Pancreas (tissue), 10 donors: ENCODE measurements at regions not wholly inside any gene's neighbourhood (a gene's known extent, or its start where the extent isn't known, plus 50 kb on each side); places are given as distances from the start of the nearest gene placed in this dataset.

Source experiments
- ATAC-seq, 4 donors: fragments of 200-7000 bp; cut with Tn5 transposase; one replicate each; pipeline versions ENCODE4 v1.8.0 to v1.9.1; 2020; ENCODE audit warnings: mild to moderate bottlenecking in 4 of 4, moderate library complexity in 4 of 4
- DNase-seq, 6 donors: peaks; one replicate each; pipeline ENCODE4 v3.0.0-alpha.2; 2020
- FAIRE-seq: peaks from 2 replicates; lab custom pipeline; 2012; peaks lifted over from hg19 to GRCh38; lab: Jason Lieb, UNC
- H3K27ac ChIP-seq, 4 donors: fragments of 200-600 bp; sonication (generic); 1 replicate in 3 of 4; 2 replicates in 1 of 4; pipeline versions ENCODE4 v1.5.0 to v1.8.0; 2020
- H3K27me3 ChIP-seq, 4 donors: fragments of 200-600 bp; one replicate each; pipeline ENCODE4 v1.8.0; 2021
- H3K36me3 ChIP-seq, 3 donors: fragments of 200-600 bp; sonication (generic) in 1 of 3; one replicate each; pipeline versions ENCODE4 v1.5.0 to v1.8.0; 2020 to 2021
- H3K4me1 ChIP-seq, 3 donors: fragments of 200-600 bp; one replicate each; pipeline ENCODE4 v1.8.0; 2021
- H3K4me3 ChIP-seq, 4 donors: fragments of 200-600 bp; sonication (generic) in 2 of 4; one replicate each; pipeline versions ENCODE4 v1.5.0 to v1.8.0; 2020 to 2021
- H3K9me3 ChIP-seq, 4 donors: fragments of 200-600 bp; one replicate each; pipeline ENCODE4 v1.8.0; 2021
- WGBS, 2 donors: extraction: QIAGEN DNeasy Blood & Tissue Kit; methylation state at CpG; one replicate each; pipeline ENCODE4 v1.1.7; 2013; 5-methylcytosine and 5-hydroxymethylcytosine counted together
- intact Hi-C, 3 donors: fragments of 100-400 bp; cut with DNase I; formaldehyde crosslinking; loops; one replicate each; pipeline versions ENCODE4 v1.11.1 to v1.14.2; 2022
- TF ChIP-seq, protein P1 (sequence below), 4 donors: fragments of 200-600 bp; sonication (generic) in 3 of 4; IDR thresholded peaks; one replicate each; pipeline versions ENCODE4 v1.5.0 to v1.8.0; 2021; ENCODE audit warnings: antibody characterized with exemption in 4 of 4
- donor health status: healthy with polysubstance abuse.
- donor health status: DM: no; HTN: no; CAD: no; lungs with moderate emphysema.
- donor health status: DM: no; HTN: no; CAD: no.
- donor health status: control.
- donor health status: control.
- donor health status: Bipolar disorder and iron deficiency.
- donor health status: DM: yes; HTN: yes; CAD: no.
- donor health status: DM: no; HTN: no; CAD: no.
- donor health status: DM: no; HTN: no; CAD: no.
- donor health status: DM: yes; HTN: yes; CAD: no.

DNA sequence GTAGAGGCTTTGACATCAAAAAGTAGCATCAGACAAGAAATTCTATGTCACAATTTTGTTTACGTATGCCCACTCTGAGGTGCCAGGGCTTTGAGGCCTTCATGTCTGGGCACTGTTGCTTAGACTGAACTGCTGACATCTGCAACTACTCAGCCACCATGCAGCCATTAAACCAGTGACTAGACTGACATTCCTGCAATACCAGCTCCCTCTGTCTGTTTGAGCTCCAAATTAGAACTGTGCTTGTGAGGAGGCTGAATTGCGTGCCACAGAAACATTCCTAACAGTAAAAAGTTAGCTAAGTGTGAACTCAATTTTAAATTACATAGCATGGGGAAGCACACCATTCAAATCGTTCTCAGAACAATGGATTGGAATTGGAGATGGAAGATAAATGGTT is 163.2 kb downstream of the INSIG2 start:
- 84 to 87% methylated on average over 3 of the region's 3 CpGs for WGBS, 2 donors
- intact Hi-C loops = no loop called here
- ATAC-seq (no peak), FAIRE-seq (no peak), DNase-seq (no peak)
- H3K4me3 ChIP-seq = no peak overlapping the region
- H3K9me3 ChIP-seq = no peaks in the 10 kb centered on the region
- peaks cover 0 to 5% (median 0%) of the 10 kb centered on the region in 3 donors for H3K4me1 ChIP-seq
- no peaks in the 10 kb centered on the region for H3K27me3 ChIP-seq
- TF ChIP-seq, protein P1, sequence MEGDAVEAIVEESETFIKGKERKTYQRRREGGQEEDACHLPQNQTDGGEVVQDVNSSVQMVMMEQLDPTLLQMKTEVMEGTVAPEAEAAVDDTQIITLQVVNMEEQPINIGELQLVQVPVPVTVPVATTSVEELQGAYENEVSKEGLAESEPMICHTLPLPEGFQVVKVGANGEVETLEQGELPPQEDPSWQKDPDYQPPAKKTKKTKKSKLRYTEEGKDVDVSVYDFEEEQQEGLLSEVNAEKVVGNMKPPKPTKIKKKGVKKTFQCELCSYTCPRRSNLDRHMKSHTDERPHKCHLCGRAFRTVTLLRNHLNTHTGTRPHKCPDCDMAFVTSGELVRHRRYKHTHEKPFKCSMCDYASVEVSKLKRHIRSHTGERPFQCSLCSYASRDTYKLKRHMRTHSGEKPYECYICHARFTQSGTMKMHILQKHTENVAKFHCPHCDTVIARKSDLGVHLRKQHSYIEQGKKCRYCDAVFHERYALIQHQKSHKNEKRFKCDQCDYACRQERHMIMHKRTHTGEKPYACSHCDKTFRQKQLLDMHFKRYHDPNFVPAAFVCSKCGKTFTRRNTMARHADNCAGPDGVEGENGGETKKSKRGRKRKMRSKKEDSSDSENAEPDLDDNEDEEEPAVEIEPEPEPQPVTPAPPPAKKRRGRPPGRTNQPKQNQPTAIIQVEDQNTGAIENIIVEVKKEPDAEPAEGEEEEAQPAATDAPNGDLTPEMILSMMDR (IDR thresholded peaks at IDR 0.05) = no peak
- H3K36me3 ChIP-seq = no peaks in the 10 kb centered on the region
- H3K27ac ChIP-seq = no peak overlapping the region

DNA sequence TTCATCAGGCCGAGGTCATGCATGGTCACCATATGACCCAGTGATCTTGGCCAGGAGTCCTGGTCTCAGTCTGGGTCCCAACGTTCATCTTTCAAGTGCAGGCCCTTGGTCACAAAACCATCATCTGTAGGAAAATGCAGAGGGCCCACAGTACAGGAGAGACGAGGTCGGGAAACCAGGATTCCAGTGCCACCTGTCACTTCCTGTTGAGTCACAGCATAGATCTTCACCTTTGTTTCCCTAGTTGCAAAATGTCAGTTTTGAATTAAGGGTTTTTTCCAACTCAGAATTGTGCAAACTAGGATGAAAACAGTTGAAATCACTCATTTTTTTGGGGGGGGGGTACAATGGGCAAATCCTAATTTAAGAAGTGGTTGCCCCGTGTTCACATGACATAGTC is 162.2 kb downstream of the INSIG2 start:
- TF ChIP-seq, protein P1 (IDR thresholded peaks at IDR 0.05) = no peak
- FAIRE-seq = no peak
- intact Hi-C loops = no loop called here
- DNase-seq = no peak
- no peak for ATAC-seq
- 66 to 73% methylated on average over 5 of the region's 5 CpGs for WGBS, 2 donors
- H3K36me3 ChIP-seq = no peaks in the 10 kb centered on the region
- H3K4me3 ChIP-seq = no peak overlapping the region
- H3K27ac ChIP-seq = no peak overlapping the region
- H3K4me1 ChIP-seq = peaks cover 0 to 5% (median 0%) of the 10 kb centered on the region in 3 donors
- no peaks in the 10 kb centered on the region for H3K9me3 ChIP-seq
- no peaks in the 10 kb centered on the region for H3K27me3 ChIP-seq

DNA sequence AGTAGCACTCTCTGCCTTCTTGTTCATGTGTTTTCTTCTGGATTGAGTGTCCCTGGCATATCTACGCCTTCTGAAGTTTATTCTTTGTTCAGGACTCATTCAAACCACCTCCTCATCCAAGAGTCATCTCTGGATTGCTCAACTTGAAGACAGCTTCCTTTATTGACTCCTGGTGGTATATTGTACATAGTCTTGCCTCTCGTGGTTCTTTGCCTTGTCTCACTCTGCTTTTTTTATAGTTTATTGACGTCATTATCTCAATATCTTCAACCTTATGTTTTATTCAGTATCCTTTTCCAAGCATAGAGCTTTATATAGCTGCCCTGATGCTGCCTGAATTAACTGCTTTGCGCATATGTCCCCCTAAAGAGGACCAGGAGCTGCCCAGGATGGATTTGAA is 161.7 kb downstream of the INSIG2 start:
- intact Hi-C loops = no loop called here
- no peaks in the 10 kb centered on the region for H3K27me3 ChIP-seq
- H3K4me1 ChIP-seq = peaks cover 0 to 5% (median 0%) of the 10 kb centered on the region in 3 donors
- H3K27ac ChIP-seq = no peak overlapping the region
- ATAC-seq = no peak
- no peak overlapping the region for H3K4me3 ChIP-seq
- no peak for DNase-seq
- 49 to 65% methylated on average over 4 of the region's 4 CpGs for WGBS, 2 donors
- H3K36me3 ChIP-seq = no peaks in the 10 kb centered on the region
- TF ChIP-seq, protein P1 (IDR thresholded peaks at IDR 0.05) = no peak
- FAIRE-seq = no peak
- H3K9me3 ChIP-seq = no peaks in the 10 kb centered on the region

DNA sequence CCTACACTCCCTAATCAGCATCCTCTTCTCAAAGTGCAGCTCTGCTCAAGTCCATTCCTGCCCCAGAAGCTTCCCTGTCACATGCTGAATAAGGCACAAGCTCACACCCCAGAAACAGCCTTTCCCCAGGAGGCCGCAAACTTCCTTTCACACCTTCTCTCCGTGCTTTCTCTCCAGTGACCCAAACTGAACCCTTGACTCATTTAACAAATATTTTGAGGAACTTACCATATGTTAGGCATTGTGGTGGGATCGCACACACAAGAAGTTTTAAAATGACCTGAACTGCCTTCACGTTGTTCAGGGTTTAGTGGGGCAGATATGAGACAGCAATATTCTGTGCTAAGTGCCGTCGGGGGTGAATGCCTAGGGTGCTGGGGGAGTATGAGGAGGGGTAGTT is 161.3 kb downstream of the INSIG2 start:
- DNase-seq (no peak), FAIRE-seq (no peak), ATAC-seq (no peak)
- no peaks in the 10 kb centered on the region for H3K9me3 ChIP-seq
- TF ChIP-seq, protein P1 (IDR thresholded peaks at IDR 0.05) = no peak
- intact Hi-C loops = no loop called here
- no peak overlapping the region for H3K4me3 ChIP-seq
- H3K36me3 ChIP-seq = no peaks in the 10 kb centered on the region
- H3K27ac ChIP-seq = no peak overlapping the region
- no peaks in the 10 kb centered on the region for H3K27me3 ChIP-seq
- 73 to 82% methylated on average over 6 of the region's 6 CpGs for WGBS, 2 donors
- peaks cover 0 to 5% (median 0%) of the 10 kb centered on the region in 3 donors for H3K4me1 ChIP-seq

DNA sequence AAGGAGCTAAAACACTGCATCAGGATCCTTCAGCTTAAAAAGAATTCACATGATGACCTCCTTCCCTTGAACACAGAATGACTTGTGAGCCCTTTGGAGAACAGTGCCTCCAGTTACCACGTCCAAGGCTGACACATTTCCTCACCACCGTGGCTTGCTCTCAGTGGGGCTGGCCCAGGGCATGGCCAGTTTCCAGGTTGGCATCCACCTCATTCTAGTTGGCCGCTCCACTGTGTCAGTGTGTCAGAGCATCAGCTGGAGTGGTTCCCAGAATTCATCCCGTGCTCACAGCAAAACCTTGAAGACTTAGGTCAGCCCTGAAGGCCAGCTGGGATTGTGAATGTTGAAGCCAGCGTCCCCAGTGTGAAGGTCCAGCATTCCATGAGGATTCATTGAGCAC is 158.5 kb downstream of the INSIG2 start:
- WGBS, 2 donors = 32 to 44% methylated on average over 5 of the region's 5 CpGs
- no peaks in the 10 kb centered on the region for H3K36me3 ChIP-seq
- H3K9me3 ChIP-seq = no peaks in the 10 kb centered on the region
- TF ChIP-seq, protein P1 (IDR thresholded peaks at IDR 0.05) = no peak
- no peaks in the 10 kb centered on the region for H3K27me3 ChIP-seq
- DNase-seq (no peak), ATAC-seq (no peak), FAIRE-seq (no peak)
- no peak overlapping the region for H3K4me3 ChIP-seq
- intact Hi-C loops = no loop called here
- H3K27ac ChIP-seq = no peak overlapping the region
- no peaks in the 10 kb centered on the region for H3K4me1 ChIP-seq
